ENCODE measurements at regions not wholly inside any gene's neighbourhood (a gene's known extent, or its start where the extent isn't known, plus 50 kb on each side); places are given as distances from the start of the nearest gene placed in this dataset.

DNA sequence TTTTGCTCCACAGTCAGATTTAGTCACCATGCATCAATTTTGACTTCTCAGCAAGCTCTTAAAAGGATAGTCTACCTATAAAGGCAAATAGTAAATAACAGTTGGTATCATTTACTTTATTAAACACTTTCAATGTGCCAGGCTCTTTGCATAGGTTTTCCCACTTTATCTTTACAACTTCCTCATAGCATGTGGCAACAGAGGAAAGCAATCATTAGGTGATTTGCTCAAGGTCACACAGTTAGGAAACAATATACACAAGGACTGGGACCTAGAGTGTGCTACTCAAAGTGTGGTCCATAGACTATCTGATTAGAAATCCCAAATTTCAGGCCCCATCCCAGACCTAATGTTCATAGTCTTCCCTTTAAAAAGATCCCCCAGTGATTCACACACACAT lies 212.3 kb downstream of the MTERF1 start:
- Mint-ChIP-seq H3K9me3 (no peaks in the 10 kb centered on the region), H3K27ac (no peak overlapping the region), H3K4me1 (no peaks in the 10 kb centered on the region), H3K4me3 (no peak overlapping the region), H3K36me3 (no peaks in the 10 kb centered on the region), H3K27me3 (no peaks in the 10 kb centered on the region)
- CTCF ChIA-PET, result no interaction called here
- no peak for DNase-seq

DNA sequence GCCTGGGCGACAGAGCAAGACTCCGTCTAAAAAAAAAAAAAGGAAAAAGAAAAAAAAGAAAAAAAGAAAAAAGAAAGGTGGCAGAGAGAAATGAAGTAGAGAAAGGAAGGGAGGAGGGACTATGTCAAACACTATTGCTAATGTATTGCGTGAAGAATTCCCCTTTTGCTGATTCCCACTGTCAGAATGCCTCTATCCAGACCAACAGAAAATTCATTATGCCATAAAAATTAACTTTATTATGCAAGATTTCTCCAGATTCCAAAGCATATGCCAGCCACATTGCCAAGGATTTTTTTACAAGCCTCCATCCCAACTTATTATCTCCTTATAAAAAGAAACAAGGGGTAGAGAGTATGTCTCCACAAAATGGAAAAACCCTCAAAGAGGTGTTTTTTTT lies 209.3 kb downstream of the MTERF1 start:
- no peaks in the 10 kb centered on the region for H3K4me1 Mint-ChIP-seq
- no peak for DNase-seq
- H3K9me3 Mint-ChIP-seq, result no peaks in the 10 kb centered on the region
- CTCF ChIA-PET, result no interaction called here
- no peaks in the 10 kb centered on the region for H3K36me3 Mint-ChIP-seq
- no peak overlapping the region for H3K27ac Mint-ChIP-seq
- no peak overlapping the region for H3K4me3 Mint-ChIP-seq
- H3K27me3 Mint-ChIP-seq, result no peaks in the 10 kb centered on the region

- Mint-ChIP-seq H3K9me3 (peaks cover 1% of the 10 kb centered on the region), H3K4me1 (no peaks in the 10 kb centered on the region), H3K27ac (no peak overlapping the region), H3K36me3 (no peaks in the 10 kb centered on the region), H3K27me3 (no peaks in the 10 kb centered on the region), H3K4me3 (no peak overlapping the region)
- CTCF ChIA-PET, result no interaction called here
- DNase-seq, result no peak
Measured at GRCh38 chr7:91674470-91674869, 206.0 kb downstream of the MTERF1 start.

GRCh38 chr7:91681718-91682117 lies 198.8 kb downstream of the MTERF1 start:
- Mint-ChIP-seq H3K4me1 (no peaks in the 10 kb centered on the region), H3K9me3 (peaks cover 15% of the 10 kb centered on the region), H3K27ac (no peak overlapping the region), H3K27me3 (no peaks in the 10 kb centered on the region), H3K36me3 (no peaks in the 10 kb centered on the region), H3K4me3 (no peak overlapping the region)
- no peak for DNase-seq
- CTCF ChIA-PET, result no interaction called here

- no peaks in the 10 kb centered on the region for H3K4me1 Mint-ChIP-seq
- H3K36me3 Mint-ChIP-seq, result no peaks in the 10 kb centered on the region
- H3K27me3 Mint-ChIP-seq, result no peaks in the 10 kb centered on the region
- H3K9me3 Mint-ChIP-seq, result peaks cover 15% of the 10 kb centered on the region
- no peak overlapping the region for H3K27ac Mint-ChIP-seq
- no peak for DNase-seq
- CTCF ChIA-PET, result no interaction called here
- H3K4me3 Mint-ChIP-seq, result no peak overlapping the region
Measured at GRCh38 chr7:91683823-91684222, 196.7 kb downstream of the MTERF1 start.

DNA sequence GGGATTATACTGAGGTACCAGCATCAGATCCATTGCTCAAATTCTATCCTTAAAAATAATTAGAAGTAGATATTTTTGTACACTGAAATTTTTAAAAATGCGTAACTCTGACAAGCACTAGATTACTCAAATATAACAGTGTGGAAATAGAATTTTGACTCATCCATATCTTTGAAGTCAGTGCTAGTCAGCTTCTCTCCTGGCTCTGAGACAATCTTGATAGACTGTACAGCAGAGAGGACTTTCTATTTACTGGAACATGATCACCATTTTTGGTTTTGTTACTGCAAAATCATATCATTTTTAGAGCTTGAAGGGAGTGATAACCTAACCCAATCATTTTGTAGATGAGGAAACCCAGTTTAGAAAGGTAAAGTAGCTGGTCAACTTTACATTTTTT lies 195.0 kb downstream of the MTERF1 start:
- Mint-ChIP-seq H3K27ac (no peak overlapping the region), H3K27me3 (no peaks in the 10 kb centered on the region), H3K9me3 (peaks cover 6% of the 10 kb centered on the region), H3K4me1 (no peaks in the 10 kb centered on the region), H3K36me3 (no peaks in the 10 kb centered on the region), H3K4me3 (no peak overlapping the region)
- DNase-seq, result no peak
- CTCF ChIA-PET, result no interaction called here

GRCh38 chr7:91690541-91691070 lies 189.9 kb downstream of the MTERF1 start:
- CTCF ChIA-PET, result no interaction called here

DNA sequence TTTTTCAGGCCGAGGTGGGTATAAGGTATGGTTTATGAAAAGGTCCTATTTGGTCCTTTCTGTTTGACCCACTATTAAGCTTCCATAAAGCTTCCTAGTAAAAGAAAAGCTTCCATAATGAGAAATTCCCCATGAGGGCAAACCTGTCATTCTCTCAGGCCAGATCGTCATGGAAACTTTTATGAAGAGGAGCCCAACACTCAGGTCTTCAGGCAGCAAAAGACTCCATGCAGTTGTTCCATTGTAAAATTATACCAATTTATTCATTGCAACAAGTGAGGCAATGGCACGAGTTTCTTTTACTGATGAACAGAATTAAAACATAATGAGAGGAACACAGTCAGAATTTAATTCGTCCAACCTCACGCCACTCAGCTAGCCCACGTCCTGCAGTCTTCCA lies 188.6 kb downstream of the MTERF1 start:
- H3K9me3 Mint-ChIP-seq, result no peaks in the 10 kb centered on the region
- H3K36me3 Mint-ChIP-seq, result no peaks in the 10 kb centered on the region
- no peaks in the 10 kb centered on the region for H3K4me1 Mint-ChIP-seq
- H3K27ac Mint-ChIP-seq, result no peak overlapping the region
- no peaks in the 10 kb centered on the region for H3K27me3 Mint-ChIP-seq
- DNase-seq, result no peak
- CTCF ChIA-PET, result no interaction called here
- H3K4me3 Mint-ChIP-seq, result no peak overlapping the region

More at GRCh38 chr7:91690541-91691070, 189.9 kb downstream of the MTERF1 start:
- H3K27ac Mint-ChIP-seq, result no peak overlapping the region
- no peaks in the 10 kb centered on the region for H3K9me3 Mint-ChIP-seq
- no peak overlapping the region for H3K4me3 Mint-ChIP-seq
- DNase-seq, result no peak
- H3K36me3 Mint-ChIP-seq, result no peaks in the 10 kb centered on the region
- no peaks in the 10 kb centered on the region for H3K4me1 Mint-ChIP-seq
- H3K27me3 Mint-ChIP-seq, result no peaks in the 10 kb centered on the region

GRCh38 chr7:91692800-91693199 lies 187.7 kb downstream of the MTERF1 start:
- DNase-seq, result no peak
- H3K27ac Mint-ChIP-seq, result no peak overlapping the region
- H3K4me3 Mint-ChIP-seq, result no peak overlapping the region
- no peaks in the 10 kb centered on the region for H3K36me3 Mint-ChIP-seq
- no peaks in the 10 kb centered on the region for H3K27me3 Mint-ChIP-seq
- no peaks in the 10 kb centered on the region for H3K9me3 Mint-ChIP-seq
- CTCF ChIA-PET, result no interaction called here
- no peaks in the 10 kb centered on the region for H3K4me1 Mint-ChIP-seq

DNA sequence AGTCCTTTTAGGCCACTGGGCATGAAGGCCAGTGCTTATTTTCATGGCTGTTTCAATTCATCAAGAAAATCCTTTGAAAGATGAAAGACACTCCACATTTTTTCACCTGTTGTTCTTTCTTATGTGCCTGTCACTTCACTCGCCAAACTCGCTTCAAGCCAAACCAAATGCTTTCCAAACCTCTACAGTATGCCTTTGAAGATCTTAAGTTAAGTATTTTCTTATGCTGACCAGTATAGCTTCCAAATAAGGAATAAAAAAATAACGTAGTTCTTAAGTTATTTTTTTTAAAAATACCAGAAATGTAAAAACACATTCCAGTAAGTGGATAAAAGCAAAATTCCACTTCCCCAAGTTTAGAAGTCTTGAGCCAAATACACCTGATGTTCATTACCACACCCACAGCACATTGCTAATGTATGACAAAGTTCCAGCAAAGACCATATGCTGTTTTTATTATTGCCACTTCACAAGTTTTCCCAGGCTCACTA lies 186.1 kb downstream of the MTERF1 start:
- H3K4me1 Mint-ChIP-seq, result no peaks in the 10 kb centered on the region
- H3K27me3 Mint-ChIP-seq, result no peaks in the 10 kb centered on the region
- no peak overlapping the region for H3K27ac Mint-ChIP-seq
- no peak for DNase-seq
- CTCF ChIA-PET, result no interaction called here
- H3K9me3 Mint-ChIP-seq, result peaks cover 6% of the 10 kb centered on the region
- no peak overlapping the region for H3K4me3 Mint-ChIP-seq
- H3K36me3 Mint-ChIP-seq, result no peaks in the 10 kb centered on the region

- Mint-ChIP-seq H3K27ac (no peak overlapping the region), H3K4me1 (no peaks in the 10 kb centered on the region), H3K9me3 (peaks cover 12% of the 10 kb centered on the region), H3K27me3 (no peaks in the 10 kb centered on the region), H3K4me3 (no peak overlapping the region), H3K36me3 (no peaks in the 10 kb centered on the region)
- CTCF ChIA-PET, result no interaction called here
- DNase-seq, result no peak
Measured at GRCh38 chr7:91710881-91711280, 169.6 kb downstream of the MTERF1 start.

DNA sequence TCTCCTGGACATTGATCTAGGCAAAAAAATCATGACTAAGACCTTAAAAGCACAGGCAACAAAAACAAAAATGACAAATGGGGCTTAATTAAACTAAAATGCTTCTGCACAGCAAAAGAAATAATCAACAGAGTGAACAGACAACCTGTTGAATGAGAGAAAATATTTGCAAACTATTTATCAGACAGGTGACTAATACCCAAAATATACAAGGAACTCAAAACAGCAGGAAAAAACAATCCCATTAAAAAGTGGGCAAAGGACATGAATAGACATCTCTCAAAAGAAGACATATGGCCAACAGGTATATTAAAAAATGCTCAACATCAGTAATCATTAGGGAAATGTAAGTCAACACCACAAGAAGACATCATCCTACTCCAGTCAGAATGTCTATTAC lies 166.8 kb downstream of the MTERF1 start:
- Mint-ChIP-seq H3K36me3 (no peaks in the 10 kb centered on the region), H3K9me3 (peaks cover 8% of the 10 kb centered on the region), H3K27me3 (no peaks in the 10 kb centered on the region), H3K4me3 (no peak overlapping the region), H3K27ac (no peak overlapping the region), H3K4me1 (no peaks in the 10 kb centered on the region)
- DNase-seq, result no peak
- CTCF ChIA-PET, result no interaction called here

DNA sequence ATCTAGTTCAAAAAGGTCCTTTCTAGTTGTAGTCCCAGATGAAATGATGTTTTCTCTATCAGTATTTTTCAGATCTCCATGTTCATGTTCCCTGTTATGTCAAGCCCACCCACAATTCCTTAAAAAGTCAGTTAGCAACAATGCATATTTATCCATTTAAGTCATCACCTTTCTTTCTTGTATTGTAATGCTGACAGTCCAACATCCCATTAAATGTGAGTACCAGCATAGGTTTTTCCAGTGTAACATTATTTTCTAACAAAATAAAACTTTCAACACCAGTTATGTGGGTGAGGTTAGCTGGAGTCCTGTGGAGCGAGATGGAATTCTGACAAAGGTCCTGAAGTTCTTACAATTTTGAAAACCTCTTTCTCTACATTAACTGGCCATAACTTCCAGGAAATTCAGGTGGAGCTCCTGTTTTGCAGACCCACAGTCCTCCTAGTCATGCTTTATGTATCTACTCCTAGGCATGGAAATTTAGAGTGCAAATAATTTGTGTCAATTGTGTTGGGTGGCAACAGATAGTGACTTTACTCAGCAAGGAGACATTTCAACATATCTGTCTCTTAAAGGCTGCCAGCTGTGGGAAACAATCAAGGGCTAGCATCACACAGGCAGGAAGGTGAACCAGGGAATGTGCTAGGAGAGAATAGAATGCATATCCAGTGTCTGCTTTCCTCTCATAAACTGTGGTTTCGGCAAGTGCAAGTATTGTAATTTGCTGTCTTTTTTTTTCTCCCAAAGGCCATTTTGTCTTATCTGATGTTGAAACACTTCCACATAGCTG lies 162.6 kb downstream of the MTERF1 start:
- CTCF ChIA-PET, result no interaction called here
- Mint-ChIP-seq H3K4me1 (no peaks in the 10 kb centered on the region), H3K9me3 (peaks cover 7% of the 10 kb centered on the region), H3K4me3 (no peak overlapping the region), H3K27ac (no peak overlapping the region), H3K36me3 (no peaks in the 10 kb centered on the region), H3K27me3 (no peaks in the 10 kb centered on the region)
- no peak for DNase-seq

GRCh38 chr7:91719008-91719407 lies 161.5 kb downstream of the MTERF1 start:
- no peaks in the 10 kb centered on the region for H3K27me3 Mint-ChIP-seq
- CTCF ChIA-PET, result no interaction called here

GRCh38 chr7:91720260-91720937 lies 160.1 kb downstream of the MTERF1 start:
- H3K9me3 Mint-ChIP-seq, result peaks cover 10% of the 10 kb centered on the region
- CTCF ChIA-PET, result no interaction called here
- DNase-seq, result no peak
- H3K27me3 Mint-ChIP-seq, result no peaks in the 10 kb centered on the region
- H3K4me1 Mint-ChIP-seq, result no peaks in the 10 kb centered on the region
- H3K36me3 Mint-ChIP-seq, result no peaks in the 10 kb centered on the region
- H3K4me3 Mint-ChIP-seq, result no peak overlapping the region
- H3K27ac Mint-ChIP-seq, result no peak overlapping the region

More at GRCh38 chr7:91719008-91719407, 161.5 kb downstream of the MTERF1 start:
- H3K27ac Mint-ChIP-seq, result no peak overlapping the region
- no peaks in the 10 kb centered on the region for H3K4me1 Mint-ChIP-seq
- no peak for DNase-seq
- H3K4me3 Mint-ChIP-seq, result no peak overlapping the region
- peaks cover 10% of the 10 kb centered on the region for H3K9me3 Mint-ChIP-seq
- no peaks in the 10 kb centered on the region for H3K36me3 Mint-ChIP-seq

Data from activated naive CD4-positive, alpha-beta T cell treated with anti-CD3 and anti-CD28 coated beads, Interleukin-2, amount 10 ng/mL, durations not matched to agents 7 days and 5 days (primary cell).